Upper lobe of left lung (tissue), 6 donors: ENCODE measurements at regions not wholly inside any gene's neighbourhood (a gene's known extent, or its start where the extent isn't known, plus 50 kb on each side); places are given as distances from the start of the nearest gene placed in this dataset.

Experiments used
- ATAC-seq, 2 donors: fragments of 200-7000 bp; cut with Tn5 transposase; one replicate each; pipeline ENCODE4 v1.9.1; 2022; ENCODE audit warnings: mild to moderate bottlenecking in 2 of 2, moderate library complexity in 2 of 2; ENCODE audit not compliant: low FRiP score in 2 of 2
- DNase-seq, 2 donors: peaks; one replicate each; pipeline ENCODE4 v3.0.0-alpha.2; 2019 to 2020
- H3K27ac ChIP-seq, 4 donors: fragments of 200-600 bp; sonication (generic); one replicate each; pipeline ENCODE4 v1.5.1; 2016 to 2019
- H3K27me3 ChIP-seq, 4 donors: fragments of 200-600 bp; sonication (generic); one replicate each; pipeline ENCODE4 v1.5.1; 2017 to 2019
- H3K36me3 ChIP-seq, 4 donors: fragments of 200-600 bp; sonication (generic); one replicate each; pipeline ENCODE4 v1.5.1; 2016 to 2019
- H3K4me1 ChIP-seq, 4 donors: fragments of 200-600 bp; sonication (generic); one replicate each; pipeline ENCODE4 v1.5.1; 2018 to 2019
- H3K4me3 ChIP-seq, 4 donors: fragments of 200-600 bp; sonication (generic); one replicate each; pipeline ENCODE4 v1.5.1; 2017 to 2019; ENCODE audit warnings: mild to moderate bottlenecking in 2 of 4, moderate library complexity in 1 of 4
- H3K9me3 ChIP-seq, 4 donors: fragments of 200-600 bp; sonication (generic); one replicate each; pipeline ENCODE4 v1.5.1; 2018 to 2019
- CTCF ChIP-seq, 6 experiments: fragments of 450-650 bp in 4 of 6; fragments of 200-600 bp in 2 of 6; sonication (generic) in 2 of 6; IDR thresholded peaks; one replicate each; pipeline ENCODE4 v1.5.1; 2016 to 2019; ENCODE audit warnings: antibody characterized with exemption in 6 of 6
- EP300 ChIP-seq, 4 donors: sonication (generic); formaldehyde crosslinking; IDR thresholded peaks; one replicate each; pipeline ENCODE4 v1.5.1; 2017; ENCODE audit warnings: antibody characterized with exemption in 4 of 4, control low read depth in 2 of 4
- POLR2A ChIP-seq, 4 donors: fragments of 450-650 bp; IDR thresholded peaks; one replicate each; pipeline ENCODE4 v1.5.1; 2016 to 2017; ENCODE audit warnings: antibody characterized with exemption in 4 of 4, mild to moderate bottlenecking in 2 of 4
- POLR2AphosphoS5 ChIP-seq, 2 donors: sonication (generic); formaldehyde crosslinking; IDR thresholded peaks; one replicate each; pipeline ENCODE4 v1.5.1; 2017; ENCODE audit warnings: antibody characterized with exemption in 2 of 2
- WGBS, 2 donors: methylation state at CpG; one replicate each; pipeline ENCODE4 v1.1.5; 2017 to 2018; 5-methylcytosine and 5-hydroxymethylcytosine counted together
- donor health status: DM: no; HTN: no; CAD: no; lungs with moderate emphysema.
- donor health status: DM: no; HTN: yes; CAD: no; lungs with severe emphysema.

- H3K36me3 ChIP-seq = no peaks in the 10 kb centered on the region
- no peak overlapping the region for H3K27ac ChIP-seq
- 52 to 63% methylated on average over 2 of the region's 2 CpGs for WGBS, 2 donors
- no peak for TF ChIP-seq POLR2AphosphoS5 (IDR thresholded peaks at IDR 0.05)
- TF ChIP-seq CTCF (IDR thresholded peaks at IDR 0.05) = no peak
- no peak for TF ChIP-seq EP300 (IDR thresholded peaks at IDR 0.05)
- no peak for TF ChIP-seq POLR2A (IDR thresholded peaks at IDR 0.05)
- ATAC-seq = no peak
- no peak for DNase-seq
- no peaks in the 10 kb centered on the region for H3K27me3 ChIP-seq
- no peak overlapping the region for H3K4me3 ChIP-seq
- peaks cover 0 to 8% (median 0%) of the 10 kb centered on the region in 4 donors for H3K9me3 ChIP-seq
- no peaks in the 10 kb centered on the region for H3K4me1 ChIP-seq
These were observed 468.4 kb upstream of the C1orf87 start for GRCh38 chr1:60541831-60542532.

- Histone ChIP-seq H3K27ac (no peak overlapping the region), H3K4me1 (no peaks in the 10 kb centered on the region), H3K4me3 (no peak overlapping the region), H3K27me3 (no peaks in the 10 kb centered on the region), H3K36me3 (no peaks in the 10 kb centered on the region), H3K9me3 (peaks cover 0 to 8% (median 0%) of the 10 kb centered on the region in 4 donors)
- no peak for ATAC-seq
- TF ChIP-seq CTCF (IDR thresholded peaks at IDR 0.05) (no peak), POLR2AphosphoS5 (IDR thresholded peaks at IDR 0.05) (no peak), POLR2A (IDR thresholded peaks at IDR 0.05) (no peak), EP300 (IDR thresholded peaks at IDR 0.05) (no peak)
- 60 to 80% methylated on average over 12 of the region's 12 CpGs for WGBS, 2 donors
- peak in 1 of 2 donors; percentile 66 for DNase-seq
These were observed 466.6 kb upstream of the C1orf87 start for GRCh38 chr1:60540141-60540540.

GRCh38 chr1:60535713-60536112 is 462.1 kb upstream of the C1orf87 start:
- DNase-seq (no peak), ATAC-seq (no peak)
- Histone ChIP-seq H3K4me3 (no peak overlapping the region), H3K4me1 (no peaks in the 10 kb centered on the region), H3K27ac (no peak overlapping the region), H3K27me3 (no peaks in the 10 kb centered on the region), H3K36me3 (no peaks in the 10 kb centered on the region), H3K9me3 (peaks cover 0 to 8% (median 0%) of the 10 kb centered on the region in 4 donors)
- TF ChIP-seq CTCF (IDR thresholded peaks at IDR 0.05) (no peak), POLR2AphosphoS5 (IDR thresholded peaks at IDR 0.05) (no peak), POLR2A (IDR thresholded peaks at IDR 0.05) (no peak)
- 62 to 69% methylated on average over 2 of the region's 2 CpGs for WGBS, 2 donors

GRCh38 chr1:60527567-60527966 is 454.0 kb upstream of the C1orf87 start:
- Histone ChIP-seq H3K4me3 (no peak overlapping the region), H3K27me3 (no peaks in the 10 kb centered on the region), H3K4me1 (no peaks in the 10 kb centered on the region), H3K9me3 (no peaks in the 10 kb centered on the region), H3K27ac (no peak overlapping the region), H3K36me3 (no peaks in the 10 kb centered on the region)
- DNase-seq = no peak
- no peak for ATAC-seq
- TF ChIP-seq EP300 (IDR thresholded peaks at IDR 0.05) = no peak
- no peak for TF ChIP-seq CTCF (IDR thresholded peaks at IDR 0.05)
- TF ChIP-seq POLR2AphosphoS5 (IDR thresholded peaks at IDR 0.05) = no peak
- TF ChIP-seq POLR2A (IDR thresholded peaks at IDR 0.05) = no peak

GRCh38 chr1:60516996-60517395 is 443.4 kb upstream of the C1orf87 start:
- 67% methylated on average over 3 of the region's 3 CpGs for WGBS, 2 donors
- H3K4me3 ChIP-seq = no peak overlapping the region
- TF ChIP-seq EP300 (IDR thresholded peaks at IDR 0.05) (no peak), POLR2AphosphoS5 (IDR thresholded peaks at IDR 0.05) (no peak), POLR2A (IDR thresholded peaks at IDR 0.05) (no peak)
- no peaks in the 10 kb centered on the region for H3K36me3 ChIP-seq
- H3K27ac ChIP-seq = no peak overlapping the region
- no peaks in the 10 kb centered on the region for H3K27me3 ChIP-seq
- H3K9me3 ChIP-seq = no peaks in the 10 kb centered on the region
- H3K4me1 ChIP-seq = no peaks in the 10 kb centered on the region
- no peak for ATAC-seq
- no peak for DNase-seq
